IPS-20b (cell line): ENCODE measurements at regions not wholly inside any gene's neighbourhood (a gene's known extent, or its start where the extent isn't known, plus 50 kb on each side); places are given as distances from the start of the nearest gene placed in this dataset.

ENCODE experiments used
- H3K27ac ChIP-seq: one replicate; pipeline ENCODE4 v1.5.1; 2013; ENCODE audit warnings: low read length
- H3K27me3 ChIP-seq: 2 replicates; pipeline ENCODE4 v1.6.1; 2013; ENCODE audit warnings: mild to moderate bottlenecking, low read length, inconsistent platforms; ENCODE audit not compliant: insufficient read depth
- H3K36me3 ChIP-seq: 2 replicates; pipeline ENCODE4 v1.6.1; 2013; ENCODE audit warnings: low read depth, mild to moderate bottlenecking, inconsistent platforms, low read length, moderate library complexity; ENCODE audit not compliant: insufficient read depth
- H3K4me1 ChIP-seq: 2 replicates; pipeline ENCODE4 v1.6.1; 2013; ENCODE audit warnings: mild to moderate bottlenecking, control low read depth, inconsistent platforms, low read length, moderate library complexity; ENCODE audit not compliant: insufficient read depth
- H3K4me3 ChIP-seq: 2 replicates; pipeline ENCODE4 v1.5.1; 2013; ENCODE audit warnings: mild to moderate bottlenecking, low read length, inconsistent platforms
- H3K9ac ChIP-seq: 2 replicates; pipeline ENCODE4 v1.6.1; 2013; ENCODE audit warnings: low read depth, mild to moderate bottlenecking, inconsistent platforms, low read length, moderate library complexity
- H3K9me3 ChIP-seq: 2 replicates; pipeline ENCODE4 v1.6.1; 2013; ENCODE audit warnings: mild to moderate bottlenecking, low read depth, low read length, inconsistent platforms; ENCODE audit not compliant: insufficient read depth

GRCh38 chr16:80459331-80459777, 81.4 kb upstream of the DYNLRB2 start:
- Histone ChIP-seq H3K36me3 (no peaks in the 10 kb centered on the region), H3K9ac (no peak overlapping the region), H3K9me3 (no peaks in the 10 kb centered on the region), H3K27me3 (no peaks in the 10 kb centered on the region; the same call in 1 of the 2 replicates), H3K27ac (no peak overlapping the region), H3K4me3 (no peak overlapping the region), H3K4me1 (peaks cover 4% of the 10 kb centered on the region; the same call in 1 of the 2 replicates)

- H3K4me1 ChIP-seq, result peaks cover 4% of the 10 kb centered on the region; the same call in 1 of the 2 replicates
- no peak overlapping the region for H3K9ac ChIP-seq
- no peak overlapping the region for H3K27ac ChIP-seq
- no peak overlapping the region for H3K4me3 ChIP-seq
- no peaks in the 10 kb centered on the region; the same call in 1 of the 2 replicates for H3K27me3 ChIP-seq
- no peaks in the 10 kb centered on the region for H3K36me3 ChIP-seq
- no peaks in the 10 kb centered on the region for H3K9me3 ChIP-seq
These were observed 82.9 kb upstream of the DYNLRB2 start for GRCh38 chr16:80457871-80458270.

GRCh38 chr16:80454802-80455201, 86.0 kb upstream of the DYNLRB2 start:
- H3K4me3 ChIP-seq, result no peak overlapping the region

DNA sequence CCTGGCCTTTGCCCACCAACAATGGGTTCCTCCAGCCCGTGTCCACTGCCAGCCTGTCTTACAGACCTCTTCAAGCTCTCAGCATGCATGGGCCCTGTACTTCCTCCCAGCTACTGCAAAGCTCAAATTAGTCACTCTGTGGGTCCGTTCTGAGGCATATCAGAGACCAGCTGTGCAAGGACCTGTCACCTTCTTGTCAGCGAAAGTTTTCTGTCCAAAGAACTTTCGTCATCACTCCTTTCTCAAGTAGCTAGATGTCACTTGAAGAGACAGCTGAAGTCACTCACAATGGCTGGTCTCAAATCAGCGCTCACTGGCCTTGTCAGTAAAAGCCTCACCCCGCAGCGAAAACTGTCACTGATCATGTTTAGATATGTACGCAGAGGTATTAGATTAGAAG, 91.4 kb upstream of the DYNLRB2 start:
- Histone ChIP-seq H3K9ac (no peak overlapping the region), H3K36me3 (no peaks in the 10 kb centered on the region), H3K9me3 (no peaks in the 10 kb centered on the region), H3K4me1 (no peaks in the 10 kb centered on the region), H3K4me3 (no peak overlapping the region), H3K27me3 (no peaks in the 10 kb centered on the region), H3K27ac (no peak overlapping the region)

More at GRCh38 chr16:80454802-80455201, 86.0 kb upstream of the DYNLRB2 start:
- Histone ChIP-seq H3K36me3 (no peaks in the 10 kb centered on the region), H3K9ac (no peak overlapping the region), H3K27me3 (no peaks in the 10 kb centered on the region), H3K9me3 (no peaks in the 10 kb centered on the region), H3K27ac (no peak overlapping the region), H3K4me1 (peaks cover 4% of the 10 kb centered on the region; the same call in 1 of the 2 replicates)

- no peaks in the 10 kb centered on the region for H3K9me3 ChIP-seq
- no peaks in the 10 kb centered on the region for H3K36me3 ChIP-seq
- H3K27me3 ChIP-seq, result no peaks in the 10 kb centered on the region
- H3K4me3 ChIP-seq, result no peak overlapping the region
- no peaks in the 10 kb centered on the region for H3K4me1 ChIP-seq
- H3K27ac ChIP-seq, result no peak overlapping the region
- no peak overlapping the region for H3K9ac ChIP-seq
These were observed 93.6 kb upstream of the DYNLRB2 start for GRCh38 chr16:80447241-80447640.

DNA sequence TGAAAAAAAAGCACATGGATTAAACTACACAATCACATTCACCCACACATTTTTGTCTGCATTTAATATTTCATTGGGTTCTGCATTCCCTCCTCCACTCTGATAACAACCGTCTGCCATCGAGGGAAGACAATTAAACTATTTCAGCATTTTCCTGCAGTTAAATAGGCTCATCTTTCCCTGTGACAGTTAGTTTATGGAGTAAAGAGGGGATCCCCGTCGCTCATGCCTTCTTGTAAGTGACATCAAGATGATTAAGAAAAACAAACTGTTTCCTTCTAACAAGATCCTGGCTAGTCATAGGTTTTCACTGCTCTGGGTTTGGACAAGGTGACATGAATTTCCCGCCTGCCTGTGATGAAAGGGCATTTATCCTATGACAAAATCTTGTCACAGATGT, 98.0 kb upstream of the DYNLRB2 start:
- no peak overlapping the region for H3K9ac ChIP-seq
- H3K9me3 ChIP-seq, result no peaks in the 10 kb centered on the region

GRCh38 chr16:80441935-80442334, 98.9 kb upstream of the DYNLRB2 start:
- no peaks in the 10 kb centered on the region for H3K36me3 ChIP-seq
- H3K4me3 ChIP-seq, result no peak overlapping the region
- no peak overlapping the region for H3K27ac ChIP-seq
- no peaks in the 10 kb centered on the region for H3K4me1 ChIP-seq
- H3K9ac ChIP-seq, result no peak overlapping the region
- no peaks in the 10 kb centered on the region for H3K9me3 ChIP-seq
- no peaks in the 10 kb centered on the region; the same call in 1 of the 2 replicates for H3K27me3 ChIP-seq

More for the DNA sequence above, 98.0 kb upstream of the DYNLRB2 start:
- Histone ChIP-seq H3K27me3 (no peaks in the 10 kb centered on the region; the same call in 1 of the 2 replicates), H3K4me1 (no peaks in the 10 kb centered on the region), H3K4me3 (no peak overlapping the region), H3K36me3 (no peaks in the 10 kb centered on the region), H3K27ac (no peak overlapping the region)

DNA sequence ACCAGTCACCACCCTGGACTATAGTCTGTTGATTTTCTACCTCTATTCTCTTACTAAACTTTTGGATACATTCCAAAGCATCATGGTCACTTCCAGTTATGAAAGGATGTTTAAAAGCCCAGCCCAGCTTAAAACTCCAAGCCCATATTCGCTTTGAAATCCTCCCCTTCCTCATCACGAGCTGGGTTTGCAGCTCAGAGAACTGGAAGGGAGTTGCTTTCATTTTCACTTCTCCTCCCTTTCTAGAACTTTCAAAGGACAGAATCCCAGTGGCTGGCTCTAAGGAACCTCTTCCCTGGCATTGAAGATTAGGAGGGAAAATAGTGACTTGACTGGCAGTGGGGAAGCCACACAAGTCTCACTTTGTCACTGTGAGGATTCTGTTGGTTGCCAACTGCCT, 100.1 kb upstream of the DYNLRB2 start:
- no peaks in the 10 kb centered on the region for H3K4me1 ChIP-seq
- no peaks in the 10 kb centered on the region for H3K36me3 ChIP-seq
- no peak overlapping the region for H3K4me3 ChIP-seq

DNA sequence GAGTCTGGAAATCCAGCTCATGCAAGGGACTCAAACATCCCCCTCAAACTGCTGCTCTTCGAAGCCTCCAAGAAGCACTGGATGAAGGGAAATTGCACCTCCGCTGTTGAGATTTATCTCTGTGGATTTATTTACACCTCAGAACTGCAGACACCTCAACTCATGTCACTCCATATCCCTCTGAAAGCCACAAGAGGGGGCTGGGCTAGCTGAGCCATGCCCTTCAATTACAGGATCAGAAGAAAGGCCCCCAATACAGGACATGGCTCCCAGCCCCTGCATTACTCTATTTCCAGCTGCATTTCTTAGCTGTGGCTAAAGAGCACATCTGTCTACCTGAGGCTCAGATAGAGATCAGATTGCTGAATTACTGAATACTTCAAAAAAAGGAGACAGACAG, 103.1 kb upstream of the DYNLRB2 start:
- H3K36me3 ChIP-seq, result no peaks in the 10 kb centered on the region

More for the DNA sequence above, 100.1 kb upstream of the DYNLRB2 start:
- no peaks in the 10 kb centered on the region for H3K9me3 ChIP-seq
- no peak overlapping the region for H3K27ac ChIP-seq
- no peaks in the 10 kb centered on the region; the same call in 1 of the 2 replicates for H3K27me3 ChIP-seq
- no peak overlapping the region for H3K9ac ChIP-seq

DNA sequence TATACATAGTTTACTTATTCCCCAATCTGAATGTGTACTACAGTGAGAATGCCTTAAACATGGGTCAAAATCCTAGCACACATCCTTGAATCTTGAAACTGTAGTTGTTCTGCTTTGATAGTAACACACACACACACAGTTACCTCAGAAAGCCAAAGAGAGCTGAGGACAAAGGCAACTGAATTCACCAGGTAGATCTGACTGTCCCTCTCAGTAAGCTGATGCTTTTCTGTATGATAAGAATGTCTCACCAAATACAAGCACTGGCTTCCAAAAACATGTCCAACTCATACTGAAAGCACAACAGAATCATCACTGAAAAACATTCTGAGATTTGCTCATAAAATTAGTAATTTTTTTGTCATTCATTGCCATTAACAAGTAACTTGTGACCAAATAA, 104.3 kb upstream of the DYNLRB2 start:
- Histone ChIP-seq H3K27me3 (no peaks in the 10 kb centered on the region; the same call in 1 of the 2 replicates), H3K9me3 (no peaks in the 10 kb centered on the region), H3K4me1 (no peaks in the 10 kb centered on the region), H3K36me3 (no peaks in the 10 kb centered on the region), H3K9ac (no peak overlapping the region), H3K27ac (no peak overlapping the region), H3K4me3 (no peak overlapping the region)

More for the DNA sequence above, 103.1 kb upstream of the DYNLRB2 start:
- no peaks in the 10 kb centered on the region; the same call in 1 of the 2 replicates for H3K27me3 ChIP-seq
- no peak overlapping the region for H3K27ac ChIP-seq
- no peaks in the 10 kb centered on the region for H3K4me1 ChIP-seq
- no peak overlapping the region for H3K9ac ChIP-seq
- no peaks in the 10 kb centered on the region for H3K9me3 ChIP-seq
- H3K4me3 ChIP-seq, result no peak overlapping the region

DNA sequence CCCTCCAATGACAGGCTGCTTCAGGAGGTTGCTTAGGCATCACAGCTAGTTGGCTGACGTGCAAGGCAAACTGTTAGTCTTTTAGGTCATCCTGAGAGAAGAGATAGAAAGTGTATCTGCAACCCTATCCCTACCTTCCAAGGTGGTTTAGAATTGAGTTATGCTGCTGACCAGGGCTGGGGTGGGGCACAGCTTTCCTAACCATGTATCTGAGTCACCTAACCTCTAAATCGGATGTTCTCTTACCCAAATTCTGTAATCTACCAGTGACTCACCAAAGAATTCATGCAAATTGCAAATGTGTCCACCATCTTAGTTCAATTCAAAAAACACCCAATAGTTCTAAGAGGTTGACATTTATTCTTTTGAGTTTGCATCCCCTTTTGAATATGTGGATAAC, 107.2 kb upstream of the DYNLRB2 start:
- H3K4me1 ChIP-seq, result no peaks in the 10 kb centered on the region
- H3K9ac ChIP-seq, result no peak overlapping the region
- no peak overlapping the region for H3K4me3 ChIP-seq
- H3K27me3 ChIP-seq, result no peaks in the 10 kb centered on the region
- no peaks in the 10 kb centered on the region for H3K36me3 ChIP-seq
- H3K27ac ChIP-seq, result no peak overlapping the region
- no peaks in the 10 kb centered on the region for H3K9me3 ChIP-seq

GRCh38 chr16:80427795-80428194, 113.0 kb upstream of the DYNLRB2 start:
- no peaks in the 10 kb centered on the region for H3K9me3 ChIP-seq
- no peaks in the 10 kb centered on the region for H3K27me3 ChIP-seq
- no peak overlapping the region for H3K27ac ChIP-seq
- no peaks in the 10 kb centered on the region for H3K4me1 ChIP-seq
- H3K36me3 ChIP-seq, result no peaks in the 10 kb centered on the region
- no peak overlapping the region for H3K4me3 ChIP-seq
- H3K9ac ChIP-seq, result no peak overlapping the region
